GM04503 (cell line): ENCODE measurements at regions not wholly inside any gene's neighbourhood (a gene's known extent, or its start where the extent isn't known, plus 50 kb on each side); places are given as distances from the start of the nearest gene placed in this dataset.

Experiments
- DNase-seq: peaks from one replicate; pipeline ENCODE4 v3.0.0-alpha.2; 2012; ENCODE audit warnings: low read depth

DNA sequence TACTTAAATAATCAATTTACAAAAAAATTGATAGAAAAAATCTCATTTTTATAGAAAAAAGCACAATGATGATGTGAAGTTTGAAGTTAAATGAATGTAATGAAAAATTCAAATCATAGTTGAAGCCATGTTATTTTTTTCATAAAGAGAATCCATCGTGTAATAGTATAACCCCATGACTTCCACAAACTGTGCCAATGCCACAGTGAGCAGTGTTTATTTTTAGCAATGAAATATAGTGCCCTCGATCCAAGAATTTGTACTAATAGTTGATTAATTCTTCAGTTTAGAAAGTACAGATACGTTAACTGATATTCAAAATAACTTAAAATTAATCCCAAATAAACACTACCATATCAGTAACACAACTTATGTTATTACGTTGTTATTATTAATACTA, 225.9 kb downstream of the PTPRC start:
- no peak for DNase-seq

DNA sequence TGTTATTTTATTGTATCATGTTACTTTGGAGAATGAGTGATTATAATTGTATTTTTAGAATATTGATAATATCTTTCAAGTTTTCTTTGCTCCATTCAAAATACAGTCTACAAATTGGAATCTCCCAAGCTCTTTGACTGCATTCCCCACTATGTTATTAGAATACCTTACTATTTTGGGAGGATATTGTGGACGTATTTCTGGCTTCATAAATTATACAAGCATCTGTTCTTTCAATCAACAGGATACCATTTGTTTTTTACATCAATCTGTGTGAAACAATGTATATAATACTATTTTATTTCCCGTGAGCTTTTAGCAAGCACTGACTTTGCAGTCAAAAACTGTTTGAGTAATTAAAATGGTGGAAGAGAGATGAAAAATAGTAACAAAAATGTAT, 226.5 kb downstream of the PTPRC start:
- DNase-seq: no peak

DNA sequence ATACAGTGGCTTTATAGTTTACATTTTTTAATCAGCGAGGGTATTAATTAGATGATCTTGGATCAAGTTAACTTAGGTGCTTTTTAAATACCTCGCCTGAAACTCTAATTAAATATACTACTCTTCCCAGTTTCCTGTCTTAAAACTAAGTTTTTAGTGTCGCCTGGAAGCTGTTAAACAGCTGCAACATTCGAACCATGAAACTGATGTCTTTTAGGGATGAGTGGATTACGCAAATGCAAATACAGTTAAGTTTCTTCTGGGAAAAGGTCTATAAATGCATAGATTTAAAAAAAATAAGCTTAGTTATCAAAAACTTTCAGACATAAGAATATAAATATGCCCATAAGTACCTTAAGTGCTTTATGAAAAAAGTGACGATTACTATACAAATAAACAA, 228.3 kb downstream of the PTPRC start:
- DNase-seq: no peak

DNA sequence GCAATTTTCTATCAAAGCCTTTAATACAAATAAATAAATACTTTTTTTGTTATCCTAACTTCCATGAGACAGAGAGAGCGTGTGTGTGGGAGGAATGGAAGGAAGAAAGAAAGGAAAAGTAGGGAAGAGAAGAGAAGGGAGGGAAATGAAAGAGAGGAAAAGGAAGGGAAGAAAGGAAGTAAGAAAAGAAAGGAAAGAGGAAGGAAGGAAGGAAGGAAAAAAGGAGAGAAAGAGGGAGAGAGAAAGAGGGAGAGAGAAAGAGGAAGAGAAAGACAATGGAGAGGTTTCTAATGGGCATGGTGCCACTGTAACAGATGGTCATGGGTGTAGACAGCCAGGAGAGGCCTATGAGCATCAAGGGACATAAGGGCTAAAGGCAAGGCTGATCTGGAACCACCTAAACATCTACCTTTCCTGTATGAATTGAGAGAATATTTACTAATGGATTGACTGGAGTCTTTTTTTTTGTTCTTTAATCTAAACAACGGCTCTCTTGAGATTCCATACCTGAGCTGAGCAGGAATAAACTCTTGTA, 234.9 kb downstream of the PTPRC start:
- no peak for DNase-seq

DNA sequence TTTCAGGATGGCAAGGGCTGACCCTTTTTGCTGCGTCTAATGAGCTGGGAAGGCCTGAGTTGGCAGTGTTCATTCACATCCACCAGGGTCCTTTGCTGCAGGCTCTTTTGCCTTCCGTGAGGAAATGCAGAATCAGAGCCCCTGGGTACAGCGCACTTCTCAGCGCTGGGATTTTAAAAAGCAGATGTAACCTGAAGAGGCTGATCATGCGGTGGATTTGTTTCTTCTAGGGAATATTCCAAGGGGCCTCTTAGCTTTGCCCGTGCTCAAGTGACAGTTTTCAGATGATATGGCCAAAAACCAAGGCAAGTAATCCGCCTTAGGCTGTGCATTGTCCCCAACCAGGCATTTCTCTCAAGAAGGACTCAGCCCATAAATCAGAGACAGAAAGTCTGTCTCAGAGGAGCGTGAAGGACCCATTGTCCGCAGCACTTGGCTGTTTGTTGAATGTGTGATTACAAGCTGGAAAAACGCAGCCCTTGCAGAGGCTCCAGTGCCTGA, 237.6 kb downstream of the PTPRC start:
- no peak for DNase-seq

DNA sequence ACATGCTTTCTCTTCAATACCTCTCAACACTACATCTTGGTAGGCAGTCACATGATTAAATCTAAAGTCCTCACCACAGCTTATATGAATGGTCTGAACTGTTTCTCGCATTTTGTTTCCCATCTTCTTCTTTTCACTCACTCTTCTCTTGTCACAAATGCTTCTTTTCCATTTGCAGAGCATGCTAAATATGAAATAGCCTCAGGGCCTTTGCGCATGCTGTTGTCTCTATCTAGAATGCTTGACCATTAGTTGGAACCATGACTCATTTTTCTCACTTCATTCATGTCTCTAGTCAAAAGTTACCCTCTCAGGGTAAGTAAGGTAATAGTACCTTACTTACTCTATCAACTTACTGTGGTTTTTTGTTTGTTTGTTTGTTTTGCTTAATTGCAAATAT, 239.7 kb downstream of the PTPRC start:
- DNase-seq: no peak

DNA sequence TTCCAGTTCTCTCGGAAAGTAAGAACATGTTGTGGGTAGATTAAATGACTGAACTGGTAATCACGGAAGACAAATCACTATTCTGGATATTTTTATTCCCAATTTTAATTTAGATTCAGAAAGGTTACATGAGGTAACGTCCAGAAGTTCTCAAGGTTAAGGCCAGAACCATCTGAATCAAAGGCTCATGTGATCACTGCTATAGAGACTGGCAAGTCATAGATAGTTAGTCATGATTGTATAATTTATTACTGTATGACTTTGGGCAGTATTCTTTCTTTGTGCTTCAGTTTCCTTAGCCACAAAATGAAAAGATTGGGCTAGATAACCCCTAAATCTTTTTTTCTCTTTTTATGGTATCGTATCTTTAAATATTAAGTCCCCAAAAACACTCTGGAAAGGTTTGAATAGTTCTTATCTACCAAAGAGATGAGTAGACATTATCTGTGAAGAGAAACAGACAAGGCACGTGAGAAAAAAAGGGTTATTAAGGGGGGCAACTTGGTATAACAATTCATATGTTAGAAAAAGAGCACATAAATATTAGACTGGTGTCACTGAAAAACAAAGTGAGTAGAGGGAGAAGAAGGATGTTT, 241.0 kb downstream of the PTPRC start:
- no peak for DNase-seq

DNA sequence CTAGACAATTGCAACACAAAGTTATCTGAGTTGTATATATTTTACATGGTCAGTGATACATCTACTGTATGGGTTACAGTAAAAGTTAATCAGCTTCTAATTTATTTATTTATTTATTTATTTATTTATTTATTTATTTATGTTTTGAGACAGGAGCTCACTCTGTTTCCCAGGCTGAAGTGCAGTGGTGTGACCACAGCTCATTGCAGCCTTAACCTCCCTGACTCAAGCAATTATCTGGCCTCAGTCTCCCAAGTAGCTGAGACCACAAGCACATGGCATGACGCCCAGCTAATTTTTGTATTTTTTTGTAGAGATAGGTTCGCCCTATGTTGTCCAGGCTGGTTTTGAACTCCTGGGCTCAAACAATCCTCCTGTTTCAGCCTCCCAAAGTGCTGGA, 241.6 kb downstream of the PTPRC start:
- DNase-seq: no peak

DNA sequence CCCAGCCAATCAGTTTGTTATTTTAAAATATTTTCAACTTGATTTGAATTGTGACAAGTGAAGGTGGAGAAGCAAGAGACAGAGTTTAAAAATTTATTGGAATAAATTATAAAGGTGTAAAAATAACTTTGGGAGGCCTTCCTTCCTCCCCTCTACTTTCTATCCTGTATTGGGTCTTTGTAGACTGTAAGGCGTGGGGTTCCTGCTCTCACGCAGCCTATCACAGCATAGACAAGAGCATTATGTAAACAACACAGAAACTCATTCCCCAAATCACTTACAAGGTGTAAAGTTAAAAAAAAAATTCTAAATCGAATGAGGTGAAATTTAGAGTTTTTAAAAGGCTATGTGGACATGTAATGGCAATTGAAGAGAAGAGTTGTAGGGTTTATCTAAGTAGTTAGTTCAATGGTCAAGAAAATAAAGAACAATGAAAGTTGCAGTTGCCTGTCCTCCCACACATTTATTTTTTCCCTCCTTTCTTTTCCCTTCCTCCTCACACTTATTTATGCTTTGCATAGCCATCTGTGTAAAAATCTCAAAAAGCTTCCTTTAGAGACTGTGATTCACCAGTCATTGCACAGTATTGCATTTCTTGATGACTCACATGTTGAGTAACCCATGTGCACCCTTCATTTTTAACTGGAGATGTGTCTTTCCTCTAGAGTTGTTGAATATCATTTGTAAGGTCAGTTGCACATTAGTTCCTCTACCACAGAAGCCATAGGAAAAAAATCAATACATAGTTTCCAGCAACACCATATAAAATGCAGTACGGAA, 242.2 kb downstream of the PTPRC start:
- peak; percentile 87 for DNase-seq

DNA sequence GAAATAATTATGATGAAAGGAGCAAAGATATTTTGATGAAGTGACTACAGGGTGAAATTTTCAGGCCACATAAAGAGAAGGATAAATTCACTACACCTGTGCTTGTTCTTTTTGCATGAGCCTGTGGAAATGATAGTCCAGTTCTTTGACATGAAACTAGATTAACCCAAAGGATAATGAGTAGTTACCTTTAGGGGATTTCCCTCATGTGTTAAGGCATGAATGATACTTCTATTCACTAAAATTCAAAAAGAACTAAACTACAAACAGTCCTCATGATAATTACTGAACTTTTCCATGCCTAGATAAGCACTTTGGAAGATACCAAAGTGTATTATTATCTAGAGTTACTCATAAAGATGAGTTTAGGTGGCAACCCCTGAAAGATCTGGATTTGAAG, 244.3 kb downstream of the PTPRC start:
- no peak for DNase-seq

DNA sequence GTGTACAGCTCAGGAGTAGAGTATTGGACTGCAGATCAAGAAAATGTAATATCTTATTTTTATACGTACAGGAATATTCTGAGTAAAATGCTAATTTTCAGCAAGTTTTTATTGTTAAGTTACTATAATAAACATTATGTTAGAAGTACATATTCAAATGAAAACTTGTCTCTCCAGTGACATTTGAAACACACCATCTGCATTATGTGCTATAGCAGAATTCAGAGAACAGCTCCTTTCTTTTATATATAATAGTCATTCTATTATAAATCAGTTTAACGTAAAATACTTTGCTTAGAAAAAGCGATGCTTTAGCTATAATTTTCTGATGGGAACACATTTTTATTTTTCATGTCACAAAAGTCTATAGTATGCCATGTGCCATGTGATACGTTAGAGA, 249.0 kb downstream of the PTPRC start:
- no peak for DNase-seq

DNA sequence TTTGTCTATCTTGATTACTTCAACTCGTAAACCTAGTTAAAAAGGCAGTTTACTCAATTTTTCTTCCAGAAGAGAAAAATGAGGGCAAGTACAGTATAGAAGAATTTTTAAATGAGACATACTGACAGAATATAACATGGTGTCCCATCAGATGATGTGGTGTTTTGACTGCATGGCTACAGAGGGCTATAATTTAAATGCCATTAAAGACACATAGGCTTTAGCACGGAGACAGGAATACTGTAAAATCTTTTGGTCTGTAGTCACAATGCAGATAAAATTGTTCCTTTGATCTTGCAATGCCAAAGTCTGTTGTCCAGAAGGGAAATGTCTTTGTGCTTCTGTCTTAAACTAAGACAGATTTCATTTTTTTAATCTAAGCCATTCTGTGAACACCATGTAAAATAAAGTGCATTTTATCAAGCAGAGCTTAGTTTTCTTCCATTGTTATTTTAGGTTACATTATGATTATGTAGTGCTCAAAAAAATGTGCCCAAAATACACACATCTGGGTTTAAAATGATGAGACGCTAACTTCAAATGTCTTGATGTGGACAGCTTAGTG, 249.6 kb downstream of the PTPRC start:
- DNase-seq: no peak

DNA sequence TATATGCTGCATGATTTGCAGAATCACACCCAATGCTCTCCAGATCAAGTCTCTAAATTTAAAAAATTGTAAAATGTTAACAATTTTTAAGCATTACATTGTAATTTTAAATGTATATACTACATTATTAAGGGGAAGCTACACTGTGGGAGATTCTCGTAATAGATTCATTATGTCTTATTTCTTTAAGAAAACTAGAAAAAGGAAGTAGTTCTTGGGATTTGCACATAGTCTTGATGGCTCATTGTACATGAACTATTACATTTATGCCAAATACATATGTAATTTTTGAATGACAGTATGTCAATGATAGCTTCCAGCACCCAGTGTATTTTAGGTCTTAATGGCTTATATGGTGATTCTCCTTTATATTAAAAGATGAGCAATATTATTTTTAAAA, 250.3 kb downstream of the PTPRC start:
- DNase-seq: no peak

DNA sequence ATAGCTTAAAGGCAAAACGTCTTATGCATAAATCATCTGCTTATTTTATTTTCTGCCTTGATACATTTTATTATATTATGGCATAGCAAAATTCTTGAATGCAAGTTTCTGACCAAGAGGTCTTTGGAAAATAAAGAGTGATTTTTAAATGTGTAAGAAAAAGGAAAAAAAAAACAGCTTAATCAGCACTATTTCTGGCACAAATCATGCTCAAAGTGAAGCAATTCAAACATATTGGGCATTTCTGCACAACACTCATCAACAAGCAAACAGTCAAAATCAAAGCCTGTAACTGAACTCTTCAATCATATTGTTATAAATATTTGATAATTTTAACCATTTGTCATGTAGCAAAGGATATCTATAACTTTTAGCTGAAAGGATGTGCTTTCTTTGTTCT, 250.9 kb downstream of the PTPRC start:
- DNase-seq: no peak

DNA sequence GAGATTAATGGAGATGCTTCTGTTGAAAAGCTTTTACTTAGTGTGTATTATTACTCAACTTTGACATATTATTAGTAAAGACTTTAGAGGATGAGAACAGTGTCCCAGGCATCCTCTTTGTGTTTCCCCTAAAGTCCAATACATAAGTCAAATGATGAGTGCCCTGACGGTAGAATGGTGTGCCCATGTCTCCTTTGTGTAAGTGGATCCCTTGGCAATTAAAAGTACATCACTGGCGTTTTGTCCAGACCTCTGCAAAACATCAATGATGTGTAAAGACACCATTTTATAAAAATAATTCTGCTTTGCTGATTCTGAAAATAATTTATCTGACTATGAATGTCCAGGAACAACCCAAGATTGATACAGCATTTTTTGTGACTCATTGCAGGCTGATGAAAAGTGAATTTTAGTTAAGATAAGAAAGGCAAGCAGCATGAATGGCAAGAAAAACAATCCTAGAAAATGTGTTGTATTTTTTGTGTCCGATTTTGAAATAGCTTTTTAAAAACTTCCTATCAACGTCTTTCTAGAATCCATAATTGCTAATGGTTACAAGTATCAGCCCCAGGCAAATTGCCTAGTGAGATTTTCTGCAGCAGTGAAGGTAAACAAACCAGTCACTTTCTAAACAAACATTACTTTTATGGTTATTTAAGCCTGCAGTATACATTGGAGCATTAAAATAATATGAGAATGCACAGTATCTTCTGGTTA, 251.5 kb downstream of the PTPRC start:
- no peak for DNase-seq

DNA sequence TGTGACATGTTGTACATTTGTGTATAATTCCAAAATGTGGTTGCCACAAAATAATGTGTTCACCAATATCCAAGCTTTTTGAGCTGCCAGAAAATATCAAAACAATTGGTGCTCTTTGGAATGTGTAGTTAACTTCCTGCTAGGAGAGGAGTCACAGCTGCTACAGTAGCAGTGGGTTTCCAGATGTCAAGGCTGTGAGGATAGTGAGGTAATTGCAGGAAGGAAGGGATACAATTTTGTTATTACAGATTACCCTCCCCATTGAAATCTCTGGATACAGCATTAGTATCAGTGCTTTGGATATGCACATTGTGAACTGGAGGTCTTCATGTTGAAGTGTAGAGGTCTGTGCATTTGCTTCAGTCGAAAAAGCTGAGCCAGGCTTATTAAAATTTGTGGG, 253.2 kb downstream of the PTPRC start:
- DNase-seq: no peak

DNA sequence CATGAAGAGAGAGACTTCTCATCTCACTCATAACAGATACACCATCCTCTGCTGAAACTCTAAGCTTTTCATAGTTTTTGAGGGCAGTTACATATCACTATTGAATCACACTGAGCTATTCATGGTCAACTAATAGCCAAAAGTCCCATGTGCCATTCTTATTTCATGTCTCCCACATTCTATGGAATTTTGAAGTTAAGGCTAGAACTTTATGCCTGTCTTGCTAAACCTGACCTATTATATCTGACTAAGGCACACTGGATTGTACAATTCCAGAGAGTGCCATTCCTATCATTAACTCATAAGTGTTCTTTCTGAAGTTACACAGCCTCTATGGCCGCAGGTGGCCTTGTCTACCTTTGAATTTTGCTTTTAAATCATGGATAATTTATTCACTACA, 254.3 kb downstream of the PTPRC start:
- DNase-seq: no peak

DNA sequence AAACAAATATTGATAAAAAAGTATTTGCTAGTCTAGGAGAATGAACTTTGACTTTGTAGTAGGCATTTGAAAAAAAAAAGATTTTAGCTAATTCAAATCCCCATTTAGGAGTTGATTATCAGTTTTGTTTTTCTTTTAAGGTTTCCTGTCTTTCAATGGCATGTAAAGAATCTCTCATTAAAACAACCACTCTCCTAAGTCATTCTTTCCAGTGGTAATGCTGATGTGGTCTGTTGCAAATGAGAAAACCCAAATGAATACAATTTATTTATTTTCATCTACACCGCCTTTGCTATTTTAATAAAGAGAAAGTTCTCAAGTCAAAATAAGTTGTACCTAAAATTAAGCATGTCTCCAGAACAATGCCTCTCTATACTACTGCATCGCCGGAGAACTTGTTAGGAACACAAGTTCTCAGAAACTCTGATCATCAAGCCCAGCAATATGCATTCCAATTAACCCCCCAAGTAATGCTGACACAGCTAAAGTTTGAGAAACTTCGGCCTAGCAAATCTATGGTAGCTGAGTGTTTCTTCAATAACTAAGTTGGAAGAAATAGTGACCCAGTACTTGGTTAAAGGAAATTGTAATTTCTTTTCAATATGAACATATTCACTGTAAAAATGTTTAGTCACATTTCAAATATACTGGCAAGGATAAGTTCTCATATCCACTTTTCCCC, 255.1 kb downstream of the PTPRC start:
- no peak for DNase-seq

DNA sequence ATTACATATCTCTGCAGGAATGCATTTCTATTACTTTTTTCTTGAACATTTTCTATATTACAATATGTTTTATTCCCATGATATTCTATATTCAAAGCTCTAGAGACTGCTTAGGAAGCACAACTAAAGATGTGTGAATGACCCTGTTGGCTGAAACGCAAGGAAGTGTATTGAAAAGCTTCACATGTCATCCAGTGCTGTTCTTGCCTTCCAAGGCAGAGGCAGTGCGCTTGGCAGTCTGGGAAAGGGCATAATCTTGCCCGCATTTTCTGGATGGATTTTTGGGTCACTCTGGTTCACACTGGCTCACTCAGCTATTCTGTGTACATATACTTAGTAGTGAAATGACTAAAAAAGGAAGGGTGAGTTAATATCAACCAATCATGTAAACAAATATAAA, 262.4 kb downstream of the PTPRC start:
- DNase-seq: no peak

DNA sequence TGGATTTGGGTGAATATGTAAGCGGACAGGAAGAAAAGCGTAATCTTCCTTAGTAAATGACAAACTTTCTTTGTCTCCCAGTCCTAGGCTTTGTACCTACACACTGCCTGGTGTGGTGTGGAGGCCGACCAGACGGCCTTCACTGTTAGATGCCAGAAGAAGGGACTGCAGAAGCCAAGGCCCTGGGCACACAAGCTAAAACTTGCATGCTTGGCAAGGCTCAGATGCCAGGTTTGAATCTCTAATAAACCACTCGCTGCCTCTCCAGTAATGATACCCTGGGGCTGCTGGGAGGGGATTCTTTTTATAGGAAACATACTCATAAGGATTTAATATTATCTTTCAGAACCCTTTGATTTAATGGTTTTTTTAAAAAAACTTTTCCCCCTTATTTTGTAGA, 263.8 kb downstream of the PTPRC start:
- DNase-seq: no peak

DNA sequence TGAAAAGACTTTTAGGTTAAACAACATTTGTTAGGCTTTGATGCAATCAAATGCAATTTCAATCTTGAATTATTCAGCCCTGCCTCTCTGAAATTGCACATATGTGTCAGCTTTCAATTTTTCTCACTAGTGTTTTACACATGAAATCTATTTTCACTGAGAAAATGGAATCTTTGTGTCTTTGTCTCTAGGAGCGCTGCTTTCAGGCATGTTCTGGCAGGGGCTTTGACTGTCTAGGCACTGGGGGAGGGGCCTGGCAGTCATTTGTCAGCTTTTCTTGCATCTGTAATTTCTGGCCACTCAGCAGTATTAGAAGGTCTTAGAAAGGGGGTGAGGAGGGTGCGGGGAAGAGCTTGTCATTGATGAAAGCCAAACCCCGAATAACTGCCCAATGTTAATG, 264.4 kb downstream of the PTPRC start:
- DNase-seq: no peak

DNA sequence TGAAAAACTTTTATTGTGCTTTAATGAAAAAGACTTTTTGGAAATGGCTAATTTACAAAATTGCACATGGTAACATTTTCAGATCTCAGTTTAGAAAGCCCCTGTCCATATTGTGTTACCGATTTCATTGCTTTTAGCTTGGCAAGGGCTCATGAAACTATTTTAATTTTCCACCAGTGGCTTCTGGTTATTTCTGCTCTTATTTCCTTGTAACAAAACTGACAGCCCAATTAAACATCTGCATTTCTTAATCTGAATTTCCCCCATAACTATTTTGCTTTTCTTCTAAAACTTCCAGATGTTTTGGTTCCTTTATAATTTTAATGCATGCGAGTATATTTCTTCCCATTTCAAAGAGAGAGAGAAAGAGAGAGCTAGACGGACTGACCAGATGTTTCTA, 264.8 kb downstream of the PTPRC start:
- DNase-seq: no peak
